ENCODE measurements at regions not wholly inside any gene's neighbourhood (a gene's known extent, or its start where the extent isn't known, plus 50 kb on each side); places are given as distances from the start of the nearest gene placed in this dataset.

DNA sequence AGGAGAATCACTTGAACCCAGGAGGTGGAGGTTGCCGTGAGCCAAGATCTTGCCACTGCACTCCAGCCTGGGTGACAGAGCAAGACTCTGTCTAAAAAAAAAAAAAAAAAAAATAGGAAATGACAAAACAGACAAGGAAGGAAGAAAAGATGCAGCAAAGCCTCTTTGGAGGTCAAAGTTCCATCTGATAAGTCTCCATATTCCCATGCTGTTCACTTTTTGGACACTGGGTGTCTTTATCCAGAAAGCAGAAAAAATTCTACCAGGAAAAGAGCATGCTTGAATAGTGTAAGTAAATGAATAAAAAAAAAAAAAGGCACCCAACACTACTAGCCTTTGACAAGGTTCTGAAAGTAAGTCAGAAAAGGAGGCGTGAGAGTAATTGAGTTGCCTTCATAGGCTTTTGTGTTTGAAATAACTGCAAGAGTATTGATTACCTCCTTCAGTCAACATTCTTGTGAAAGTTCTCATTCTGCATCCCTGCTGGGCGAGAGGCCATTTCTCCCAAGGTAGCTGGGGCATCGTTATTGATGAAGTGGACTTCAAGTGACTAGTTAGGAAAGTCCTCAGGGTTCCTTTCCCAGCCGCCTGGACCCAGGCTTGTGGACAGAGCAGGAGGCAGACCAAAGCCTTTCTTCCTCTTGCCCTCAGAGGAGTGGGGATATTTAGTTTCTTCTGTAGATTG, 133.3 kb upstream of the KIF5B start:
- TF ChIP-seq, protein P1, sequence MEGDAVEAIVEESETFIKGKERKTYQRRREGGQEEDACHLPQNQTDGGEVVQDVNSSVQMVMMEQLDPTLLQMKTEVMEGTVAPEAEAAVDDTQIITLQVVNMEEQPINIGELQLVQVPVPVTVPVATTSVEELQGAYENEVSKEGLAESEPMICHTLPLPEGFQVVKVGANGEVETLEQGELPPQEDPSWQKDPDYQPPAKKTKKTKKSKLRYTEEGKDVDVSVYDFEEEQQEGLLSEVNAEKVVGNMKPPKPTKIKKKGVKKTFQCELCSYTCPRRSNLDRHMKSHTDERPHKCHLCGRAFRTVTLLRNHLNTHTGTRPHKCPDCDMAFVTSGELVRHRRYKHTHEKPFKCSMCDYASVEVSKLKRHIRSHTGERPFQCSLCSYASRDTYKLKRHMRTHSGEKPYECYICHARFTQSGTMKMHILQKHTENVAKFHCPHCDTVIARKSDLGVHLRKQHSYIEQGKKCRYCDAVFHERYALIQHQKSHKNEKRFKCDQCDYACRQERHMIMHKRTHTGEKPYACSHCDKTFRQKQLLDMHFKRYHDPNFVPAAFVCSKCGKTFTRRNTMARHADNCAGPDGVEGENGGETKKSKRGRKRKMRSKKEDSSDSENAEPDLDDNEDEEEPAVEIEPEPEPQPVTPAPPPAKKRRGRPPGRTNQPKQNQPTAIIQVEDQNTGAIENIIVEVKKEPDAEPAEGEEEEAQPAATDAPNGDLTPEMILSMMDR (conservative IDR thresholded peaks at IDR 0.05; ENCODE audit: low read depth, low read length), result no peak
- TF ChIP-seq EZH2phosphoT487 (IDR thresholded peaks at IDR 0.05; ENCODE audit: borderline replicate concordance, low read length), result no peak
